Neural cell (in vitro differentiated cells): ENCODE measurements at regions not wholly inside any gene's neighbourhood (a gene's known extent, or its start where the extent isn't known, plus 50 kb on each side); places are given as distances from the start of the nearest gene placed in this dataset.

Experiments
- H2AFZ ChIP-seq: fragments of 200-600, 300-800 bp; sonication (generic), shearing (Covaris generic); 2 replicates; pipeline ENCODE4 v1.6.0; 2014; ENCODE audit warnings: low read depth, mild to moderate bottlenecking, antibody characterized with exemption, low read length, moderate library complexity
- H3F3A ChIP-seq: fragments of 200-600 bp; shearing (Covaris generic); 2 replicates; pipeline ENCODE4 v1.6.1; 2016; ENCODE audit warnings: mild to moderate bottlenecking, moderate library complexity, mixed read lengths, antibody characterized with exemption, low read length; ENCODE audit not compliant: insufficient read depth, poor library complexity, severe bottlenecking
- H3K27ac ChIP-seq: fragments of 200-600, 300-800 bp; sonication (generic), shearing (Covaris generic); 2 replicates; pipeline ENCODE4 v1.5.1; 2014; ENCODE audit warnings: mild to moderate bottlenecking, low read length, moderate library complexity
- H3K27me3 ChIP-seq: fragments of 300-800, 200-600 bp; sonication (generic), shearing (Covaris generic); 2 replicates; pipeline ENCODE4 v1.6.0; 2014; ENCODE audit warnings: mild to moderate bottlenecking, low read depth, low read length, moderate library complexity; ENCODE audit not compliant: insufficient read depth
- H3K36me3 ChIP-seq: fragments of 300-800, 200-600 bp; sonication (generic), shearing (Covaris generic); 2 replicates; pipeline ENCODE4 v1.5.1; 2014; ENCODE audit warnings: mild to moderate bottlenecking, antibody characterized with exemption, low read length, moderate library complexity; ENCODE audit not compliant: insufficient read depth
- H3K4me2 ChIP-seq: fragments of 300-800, 200-600 bp; sonication (generic), shearing (Covaris generic); 2 replicates; pipeline ENCODE4 v1.6.0; 2014; ENCODE audit warnings: mild to moderate bottlenecking, low read length
- H3K4me3 ChIP-seq: fragments of 300-800, 200-600 bp; sonication (generic), shearing (Covaris generic); 2 replicates; pipeline ENCODE4 v1.5.1; 2014; ENCODE audit warnings: mild to moderate bottlenecking, low read length, moderate library complexity
- H3K79me2 ChIP-seq: fragments of 200-600 bp; shearing (Covaris generic); replicated peaks from 2 replicates; pipeline ENCODE4 v1.6.0; 2014; ENCODE audit warnings: mild to moderate bottlenecking, low read length, moderate library complexity; ENCODE audit not compliant: insufficient read depth
- H3K9ac ChIP-seq: fragments of 300-800, 200-600 bp; sonication (generic), shearing (Covaris generic); 2 replicates; pipeline ENCODE4 v1.6.1; 2016; ENCODE audit warnings: mild to moderate bottlenecking, low read length, mixed read lengths
- H3K9me2 ChIP-seq: fragments of 200-600 bp; shearing (Covaris generic); 2 replicates; pipeline ENCODE4 v1.6.1; 2016; ENCODE audit warnings: mild to moderate bottlenecking, low read length, mixed read lengths; ENCODE audit not compliant: insufficient read depth
- H3K9me3 ChIP-seq: fragments of 200-600, 300-800 bp; sonication (generic), shearing (Covaris generic); 2 replicates; pipeline ENCODE4 v1.6.1; 2016; ENCODE audit warnings: mild to moderate bottlenecking, mixed run types, low read length, moderate library complexity, mixed read lengths
- H4K20me1 ChIP-seq: fragments of 200-600 bp; shearing (Covaris generic); 2 replicates; pipeline ENCODE4 v1.6.1; 2016; ENCODE audit warnings: mild to moderate bottlenecking, mixed run types; ENCODE audit not compliant: insufficient read depth
- CTCF ChIP-seq: fragments of 450-650 bp; IDR thresholded peaks from 2 replicates; pipeline ENCODE4 v1.5.1; 2014; ENCODE audit warnings: antibody characterized with exemption, mild to moderate bottlenecking, moderate library complexity; ENCODE audit not compliant: poor library complexity, severe bottlenecking
- EP300 ChIP-seq: fragments of 450-650 bp; conservative IDR thresholded peaks from 2 replicates; pipeline ENCODE4 v1.6.1; 2014; ENCODE audit warnings: antibody characterized with exemption, mild to moderate bottlenecking, moderate library complexity; ENCODE audit not compliant: poor library complexity, severe bottlenecking
- EZH2 ChIP-seq: fragments of 200-600, 300-800 bp; shearing (Covaris generic), sonication (generic); IDR thresholded peaks from 2 replicates; pipeline ENCODE4 v1.6.1; 2014; ENCODE audit warnings: antibody characterized with exemption, low read length, borderline replicate concordance, mild to moderate bottlenecking; ENCODE audit not compliant: insufficient read depth, poor library complexity, severe bottlenecking
- MXI1 ChIP-seq: fragments of 450-650 bp; conservative IDR thresholded peaks from 2 replicates; pipeline ENCODE4 v1.6.1; 2014; ENCODE audit warnings: antibody characterized with exemption, mild to moderate bottlenecking; ENCODE audit not compliant: poor library complexity, severe bottlenecking
- POLR2AphosphoS5 ChIP-seq: IDR thresholded peaks from 2 replicates; pipeline ENCODE4 v1.6.1; 2012
- RAD21 ChIP-seq: fragments of 450-650 bp; conservative IDR thresholded peaks from 2 replicates; pipeline ENCODE4 v1.6.1; 2014; ENCODE audit warnings: antibody characterized with exemption, mild to moderate bottlenecking, moderate library complexity
- REST ChIP-seq: IDR thresholded peaks from 2 replicates; pipeline ENCODE4 v1.6.1; 2012; ENCODE audit warnings: borderline replicate concordance
- SMC3 ChIP-seq: fragments of 450-650 bp; conservative IDR thresholded peaks from 2 replicates; pipeline ENCODE4 v1.6.1; 2014; ENCODE audit warnings: antibody characterized with exemption, mild to moderate bottlenecking, moderate library complexity; ENCODE audit not compliant: poor library complexity
- TAF1 ChIP-seq: IDR thresholded peaks from 2 replicates; pipeline ENCODE4 v1.6.1; 2012; ENCODE audit warnings: low read depth

GRCh38 chr1:4001461-4001860 is 101.4 kb upstream of the C1orf174 start (continued):
- no peak for TF ChIP-seq EP300
- TF ChIP-seq TAF1: no peak

- no peak overlapping the region for H3K4me3 ChIP-seq
- no peaks in the 10 kb centered on the region for H3K79me2 ChIP-seq
- no peak for TF ChIP-seq SMC3
- no peak for TF ChIP-seq CTCF
- no peak for TF ChIP-seq MXI1
- no peak for TF ChIP-seq EZH2
- no peak for TF ChIP-seq TAF1
- TF ChIP-seq EP300: no peak
- TF ChIP-seq POLR2AphosphoS5: no peak
- TF ChIP-seq RAD21: no peak
- no peak for TF ChIP-seq REST
- H3F3A ChIP-seq: no peaks in the 10 kb centered on the region
- H3K27me3 ChIP-seq: no peaks in the 10 kb centered on the region
- H3K4me2 ChIP-seq: no peak overlapping the region
- no peak overlapping the region for H2AFZ ChIP-seq
- no peaks in the 10 kb centered on the region for H3K36me3 ChIP-seq
- H3K9me3 ChIP-seq: no peaks in the 10 kb centered on the region
- H3K9ac ChIP-seq: no peak overlapping the region
- H3K9me2 ChIP-seq: no peaks in the 10 kb centered on the region
- H4K20me1 ChIP-seq: no peaks in the 10 kb centered on the region
- H3K27ac ChIP-seq: no peak overlapping the region
These were observed 102.0 kb upstream of the C1orf174 start for GRCh38 chr1:4002061-4002521.

- Histone ChIP-seq H3K4me3 (no peak overlapping the region), H3K79me2 (no peaks in the 10 kb centered on the region), H3K9me3 (no peaks in the 10 kb centered on the region), H3K4me2 (no peak overlapping the region), H2AFZ (no peak overlapping the region), H3K27ac (no peak overlapping the region), H3K27me3 (no peaks in the 10 kb centered on the region), H3K36me3 (no peaks in the 10 kb centered on the region), H3K9me2 (no peaks in the 10 kb centered on the region), H4K20me1 (no peaks in the 10 kb centered on the region), H3K9ac (no peak overlapping the region), H3F3A (no peaks in the 10 kb centered on the region)
- TF ChIP-seq EP300 (no peak), EZH2 (no peak), SMC3 (no peak), RAD21 (no peak), CTCF (no peak), TAF1 (no peak), POLR2AphosphoS5 (no peak), MXI1 (no peak), REST (no peak)
These were observed 102.7 kb upstream of the C1orf174 start for GRCh38 chr1:4002741-4003140.
